H1 (cell line): ENCODE measurements at regions not wholly inside any gene's neighbourhood (a gene's known extent, or its start where the extent isn't known, plus 50 kb on each side); places are given as distances from the start of the nearest gene placed in this dataset.

ENCODE experiments used
- CTCF ChIA-PET: fragments of 300-600 bp; sonication (Branson Sonifier 250); formaldehyde crosslinking; loops from one replicate; lab custom pipeline; 2021; ENCODE audit not compliant: partially characterized antibody; lab: Charles Lee
- POLR2A ChIA-PET: fragments of 300-600 bp; sonication (Branson Sonifier 250); formaldehyde crosslinking; loops from one replicate; lab custom pipeline; 2021; ENCODE audit warnings: inconsistent platforms; ENCODE audit not compliant: partially characterized antibody; lab: Charles Lee
- DNase-seq, 2 experiments: peaks; one replicate each; pipeline versions ENCODE4 v3.0.0 to v3.0.0-alpha.2; 2010 to 2022; ENCODE audit warnings: low spot score in 2 of 2, low read depth in 1 of 2, mixed read lengths in 1 of 2
- FAIRE-seq: peaks from 2 replicates; lab custom pipeline; 2011; peaks lifted over from hg19 to GRCh38; lab: Jason Lieb, UNC
- H2AFZ ChIP-seq: 2 replicates; pipeline ENCODE4 v1.8.1; 2012; ENCODE audit warnings: low read length, inconsistent platforms
- H2AK5ac ChIP-seq: 2 replicates; pipeline ENCODE4 v1.6.1; 2013; ENCODE audit warnings: low read depth, low read length
- H2BK120ac ChIP-seq: replicated peaks from 2 replicates; pipeline ENCODE3; 2013; ENCODE audit warnings: low read depth, low read length, inconsistent platforms
- H2BK12ac ChIP-seq: 2 replicates; pipeline ENCODE4 v1.6.1; 2013; ENCODE audit warnings: low read depth, low read length
- H2BK15ac ChIP-seq: 2 replicates; pipeline ENCODE4 v1.6.1; 2013; ENCODE audit warnings: low read length
- H2BK20ac ChIP-seq: 2 replicates; pipeline ENCODE4 v1.6.1; 2013; ENCODE audit warnings: low read length
- H2BK5ac ChIP-seq: 2 replicates; pipeline ENCODE4 v1.6.1; 2013; ENCODE audit warnings: low read depth, low read length
- H3K14ac ChIP-seq: 2 replicates; pipeline ENCODE4 v1.6.1; 2013; ENCODE audit warnings: inconsistent platforms; ENCODE audit not compliant: insufficient read length
- H3K18ac ChIP-seq: 2 replicates; pipeline ENCODE4 v1.6.1; 2013; ENCODE audit warnings: low read length; ENCODE audit errors: extremely low read depth
- H3K23ac ChIP-seq: 2 replicates; pipeline ENCODE4 v1.6.1; 2013; ENCODE audit warnings: inconsistent platforms; ENCODE audit not compliant: insufficient read length
- H3K23me2 ChIP-seq: 2 replicates; pipeline ENCODE4 v1.6.1; 2013; ENCODE audit warnings: low read depth, low read length
- H3K27ac ChIP-seq: 2 replicates; pipeline ENCODE4 v1.6.1; 2011; ENCODE audit warnings: low read depth, low read length, inconsistent platforms
- H3K27me3 ChIP-seq, 4 experiments: replicated peaks in 1 of 4; 1 replicate in 1 of 4; 2 replicates in 3 of 4; pipeline versions ENCODE4 v1.6.1 to v1.8.1; 2011 to 2013; ENCODE audit warnings: low read length in 3 of 4, mild to moderate bottlenecking in 3 of 4, inconsistent platforms in 2 of 4, mixed read lengths in 2 of 4, moderate library complexity in 1 of 4; ENCODE audit not compliant: control insufficient read depth in 3 of 4, insufficient read depth in 3 of 4; ENCODE audit errors: extremely low read depth in 1 of 4
- H3K36me3 ChIP-seq, 4 experiments: 2 replicates each; pipeline versions ENCODE4 v1.6.1 to v1.8.1; 2011 to 2013; ENCODE audit warnings: mild to moderate bottlenecking in 4 of 4, low read length in 3 of 4, moderate library complexity in 2 of 4, control low read depth in 1 of 4, inconsistent platforms in 1 of 4; ENCODE audit not compliant: insufficient read depth in 4 of 4, control insufficient read depth in 2 of 4
- H3K4ac ChIP-seq: replicated peaks from 2 replicates; pipeline ENCODE3; 2013; ENCODE audit warnings: low read length, low read depth, mixed read lengths, inconsistent platforms; ENCODE audit not compliant: insufficient read length
- H3K4me1 ChIP-seq, 4 experiments: replicated peaks in 1 of 4; 1 replicate in 1 of 4; 2 replicates in 3 of 4; pipeline versions ENCODE4 v1.6.1 to v1.8.1; 2011 to 2013; ENCODE audit warnings: low read length in 3 of 4, inconsistent platforms in 2 of 4, mixed read lengths in 1 of 4; ENCODE audit not compliant: insufficient read depth in 4 of 4, control insufficient read depth in 3 of 4
- H3K4me2 ChIP-seq, 2 experiments: 2 replicates each; pipeline versions ENCODE4 v1.6.1 to v1.8.1; 2011 to 2013; ENCODE audit warnings: low read depth in 2 of 2, low read length in 2 of 2, control low read depth in 1 of 2, inconsistent platforms in 1 of 2, mild to moderate bottlenecking in 1 of 2; ENCODE audit not compliant: insufficient read depth in 1 of 2
- H3K4me3 ChIP-seq, 4 experiments: fragments of 200-600, 300-600 bp in 1 of 4; sonication (generic), shearing (Covaris generic), sonication (Bioruptor Twin) in 1 of 4; 2 replicates each; pipeline versions ENCODE4 v1.5.1 to v1.8.1; 2011 to 2016; ENCODE audit warnings: low read length in 4 of 4, low read depth in 3 of 4, control low read depth in 2 of 4, inconsistent platforms in 2 of 4, mild to moderate bottlenecking in 2 of 4, mixed read lengths in 1 of 4, moderate library complexity in 1 of 4; ENCODE audit not compliant: insufficient read depth in 2 of 4; ENCODE audit errors: extremely low read depth in 1 of 4
- H3K56ac ChIP-seq: replicated peaks from 2 replicates; pipeline ENCODE3; 2013; ENCODE audit warnings: low read depth, mild to moderate bottlenecking, mixed read lengths, low read length, inconsistent platforms; ENCODE audit not compliant: insufficient read length
- H3K79me1 ChIP-seq: 2 replicates; pipeline ENCODE4 v1.6.1; 2013; ENCODE audit warnings: low read depth, low read length, control low read depth
- H3K79me2 ChIP-seq, 2 experiments: 2 replicates each; pipeline versions ENCODE4 v1.6.1 to v1.8.1; 2012 to 2013; ENCODE audit warnings: low read length in 2 of 2, mild to moderate bottlenecking in 2 of 2, inconsistent platforms in 1 of 2; ENCODE audit not compliant: insufficient read depth in 2 of 2, control insufficient read depth in 1 of 2
- H3K9ac ChIP-seq, 4 experiments: replicated peaks in 1 of 4; 1 replicate in 1 of 4; 2 replicates in 3 of 4; pipeline versions ENCODE4 v1.6.1 to v1.8.1; 2011 to 2013; ENCODE audit warnings: low read depth in 3 of 4, low read length in 3 of 4, control low read depth in 2 of 4, mild to moderate bottlenecking in 2 of 4, moderate library complexity in 2 of 4, inconsistent platforms in 1 of 4; ENCODE audit errors: extremely low read depth in 1 of 4
- H3K9me3 ChIP-seq, 2 experiments: 2 replicates each; pipeline versions ENCODE4 v1.6.1 to v1.8.1; 2012 to 2013; ENCODE audit warnings: mild to moderate bottlenecking in 2 of 2, moderate library complexity in 2 of 2, control low read depth in 1 of 2, inconsistent platforms in 1 of 2, low read depth in 1 of 2, low read length in 1 of 2, mixed read lengths in 1 of 2; ENCODE audit not compliant: insufficient read depth in 2 of 2
- H4K20me1 ChIP-seq, 2 experiments: replicated peaks in 1 of 2; 2 replicates each; pipeline versions ENCODE3 to v1.8.1; 2011 to 2013; ENCODE audit warnings: inconsistent platforms in 2 of 2, low read length in 2 of 2, mild to moderate bottlenecking in 1 of 2; ENCODE audit not compliant: insufficient read depth in 2 of 2, control insufficient read depth in 1 of 2
- H4K5ac ChIP-seq: 2 replicates; pipeline ENCODE4 v1.6.1; 2013; ENCODE audit warnings: low read length, low read depth, mixed read lengths, inconsistent platforms; ENCODE audit not compliant: insufficient read length
- H4K8ac ChIP-seq: 2 replicates; pipeline ENCODE4 v1.8.0; 2013; ENCODE audit warnings: mild to moderate bottlenecking, moderate library complexity, low read length, inconsistent platforms; ENCODE audit not compliant: insufficient read depth; ENCODE audit errors: extremely low read depth
- H4K91ac ChIP-seq: replicated peaks from 2 replicates; pipeline ENCODE3; 2013; ENCODE audit warnings: low read length, mixed read lengths, inconsistent platforms; ENCODE audit not compliant: insufficient read length
- BRCA1 ChIP-seq: IDR thresholded peaks from 2 replicates; pipeline ENCODE4 v1.6.1; 2012; ENCODE audit warnings: low read depth, low read length, improper control_type of control experiment
- EZH2 ChIP-seq: fragments of 200-600 bp; sonication (generic); IDR thresholded peaks from 2 replicates; pipeline ENCODE4 v1.7.1; 2012; ENCODE audit warnings: low read depth, mild to moderate bottlenecking, moderate library complexity, low read length, inconsistent platforms; ENCODE audit not compliant: severe bottlenecking
- FOSL1 ChIP-seq: IDR thresholded peaks from 2 replicates; pipeline ENCODE4 v1.6.1; 2011; ENCODE audit warnings: mild to moderate bottlenecking, low read depth, low read length, moderate library complexity; ENCODE audit not compliant: insufficient read depth
- KDM1A ChIP-seq: fragments of 200-600, 300-600 bp; sonication (generic); IDR thresholded peaks from 2 replicates; pipeline ENCODE4 v1.7.1; 2016; ENCODE audit warnings: mild to moderate bottlenecking, low read length, borderline replicate concordance
- MAFK ChIP-seq: IDR thresholded peaks from 2 replicates; pipeline ENCODE4 v1.6.1; 2012; ENCODE audit warnings: low read depth, mild to moderate bottlenecking, improper control_type of control experiment, low read length
- PHF8 ChIP-seq: fragments of 200-600 bp; sonication (generic); conservative IDR thresholded peaks from 2 replicates; pipeline ENCODE4 v1.7.1; 2012; ENCODE audit warnings: low read depth, mild to moderate bottlenecking, inconsistent platforms, low read length, moderate library complexity
- POLR2A ChIP-seq, 2 experiments: IDR thresholded peaks; 1 replicate in 1 of 2; 2 replicates in 1 of 2; pipeline ENCODE4 v1.6.1; 2011; ENCODE audit warnings: low read depth in 2 of 2, low read length in 2 of 2, mild to moderate bottlenecking in 2 of 2; ENCODE audit errors: control extremely low read depth in 1 of 2
- RBBP5 ChIP-seq: IDR thresholded peaks from 2 replicates; pipeline ENCODE4 v1.7.1; 2012; ENCODE audit warnings: low read depth, mild to moderate bottlenecking, inconsistent platforms, low read length, moderate library complexity, borderline replicate concordance
- SAP30 ChIP-seq: fragments of 300-600 bp; sonication (generic); IDR thresholded peaks from 2 replicates; pipeline ENCODE4 v1.7.1; 2012; ENCODE audit warnings: low read length, moderate library complexity, mild to moderate bottlenecking, inconsistent platforms; ENCODE audit not compliant: insufficient read depth, insufficient replicate concordance
- YY1 ChIP-seq: IDR thresholded peaks from 2 replicates; pipeline ENCODE4 v1.6.1; 2011; ENCODE audit warnings: low read depth, mild to moderate bottlenecking, low read length
- WGBS, 2 experiments: shearing (Covaris generic) in 1 of 2; methylation state at CpG; one replicate each; pipeline versions ENCODE4 v1.1.6 to v1.1.7; 2013 to 2015; ENCODE audit warnings: low lambda C conversion rate in 2 of 2, mixed read lengths in 2 of 2, inconsistent platforms in 1 of 2, low coverage in 1 of 2, missing lambda C conversion rate in 1 of 2; ENCODE audit not compliant: insufficient replicate concordance in 2 of 2, insufficient coverage in 1 of 2, insufficient read length in 1 of 2; ENCODE audit errors: extremely low coverage in 1 of 2, missing lambda C conversion rate in 1 of 2; 5-methylcytosine and 5-hydroxymethylcytosine counted together
- TF ChIP-seq, protein P1 (sequence below), 3 experiments: IDR thresholded peaks; 1 replicate in 2 of 3; 2 replicates in 1 of 3; pipeline versions ENCODE4 v1.5.1 to v1.6.1; 2011; ENCODE audit warnings: low read length in 3 of 3, mild to moderate bottlenecking in 3 of 3, inconsistent platforms in 2 of 3, low read depth in 1 of 3, moderate library complexity in 1 of 3; ENCODE audit not compliant: insufficient read depth in 1 of 3; ENCODE audit errors: control extremely low read depth in 1 of 3

DNA sequence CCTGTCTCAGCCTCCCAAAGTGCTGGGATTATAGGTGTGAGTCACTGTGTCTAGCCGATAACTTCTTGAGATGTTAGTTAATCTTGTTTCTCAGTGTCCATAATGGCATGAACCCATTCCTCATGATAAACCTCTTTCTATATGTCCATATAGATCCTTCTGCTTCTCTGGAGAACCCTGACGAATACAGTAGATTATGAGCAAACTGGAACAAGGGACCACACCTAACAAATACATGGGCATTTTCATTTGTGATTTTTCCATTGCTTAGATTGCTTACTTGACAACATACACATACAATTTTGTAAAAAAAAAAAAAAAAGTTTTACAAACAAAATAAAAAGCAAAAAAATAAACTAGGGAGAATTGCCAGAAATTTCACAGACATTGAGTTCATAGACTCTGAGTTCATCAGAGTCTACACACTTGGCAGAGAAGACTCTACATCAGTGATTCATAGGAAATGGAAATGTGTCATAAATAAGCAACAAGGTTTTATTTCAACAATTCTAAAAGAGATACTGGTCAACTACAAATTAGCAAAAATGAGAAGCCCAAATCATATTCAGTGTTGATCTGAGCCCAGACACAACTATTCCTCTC lies 96.7 kb downstream of the GALR1 start:
- H3K79me1 ChIP-seq, result no peaks in the 10 kb centered on the region
- no peak overlapping the region for H2BK20ac ChIP-seq
- no peaks in the 10 kb centered on the region; a peak in 1 of 7 replicates for H3K4me1 ChIP-seq
- H4K91ac ChIP-seq, result no peak overlapping the region
- no peak overlapping the region for H3K23ac ChIP-seq
- H3K36me3 ChIP-seq, result no peaks in the 10 kb centered on the region
- no peak overlapping the region for H2AFZ ChIP-seq
- no peak overlapping the region for H3K4ac ChIP-seq
- H4K20me1 ChIP-seq, result no peaks in the 10 kb centered on the region
- no peak overlapping the region for H3K4me3 ChIP-seq
- no peak overlapping the region for H2BK120ac ChIP-seq
- CTCF ChIA-PET, result interaction anchor here (1.1 kb wide), 1 partner anchor 15 kb away, joined by 3 read pairs; no protein-coding TSS in a partner anchor
- POLR2A ChIA-PET, result no interaction called here
- H3K27ac ChIP-seq, result no peak overlapping the region
- no peak overlapping the region for H3K56ac ChIP-seq
- H2BK15ac ChIP-seq, result no peak overlapping the region
- FAIRE-seq (no peak), DNase-seq (no peak)
- H3K27me3 ChIP-seq, result no peaks in the 10 kb centered on the region
- WGBS, 2 experiments, result 94% methylated on average over 2 of the region's 2 CpGs; no CpG with 5 or more reads in 1 of the 2 experiments
- no peak overlapping the region for H4K8ac ChIP-seq
- H2AK5ac ChIP-seq, result no peak overlapping the region
- H3K9ac ChIP-seq, result no peak overlapping the region
- H4K5ac ChIP-seq, result no peak overlapping the region
- no peak overlapping the region for H2BK12ac ChIP-seq
- H3K23me2 ChIP-seq, result no peaks in the 10 kb centered on the region
- H2BK5ac ChIP-seq, result no peak overlapping the region
- no peaks in the 10 kb centered on the region for H3K9me3 ChIP-seq
- no peak overlapping the region for H3K14ac ChIP-seq
- H3K4me2 ChIP-seq, result no peak overlapping the region
- no peak overlapping the region for H3K18ac ChIP-seq
- H3K79me2 ChIP-seq, result no peaks in the 10 kb centered on the region
- TF ChIP-seq MAFK (no peak), YY1 (no peak), RBBP5 (no peak), EZH2 (no peak), BRCA1 (no peak), FOSL1 (no peak), SAP30 (no peak), KDM1A (no peak), PHF8 (no peak), POLR2A (IDR thresholded peaks at IDR 0.05; ENCODE audit: control extremely low read depth in 1 of 2, low read depth in 2 of 2, low read length in 2 of 2) (no peak)
- TF ChIP-seq, protein P1, sequence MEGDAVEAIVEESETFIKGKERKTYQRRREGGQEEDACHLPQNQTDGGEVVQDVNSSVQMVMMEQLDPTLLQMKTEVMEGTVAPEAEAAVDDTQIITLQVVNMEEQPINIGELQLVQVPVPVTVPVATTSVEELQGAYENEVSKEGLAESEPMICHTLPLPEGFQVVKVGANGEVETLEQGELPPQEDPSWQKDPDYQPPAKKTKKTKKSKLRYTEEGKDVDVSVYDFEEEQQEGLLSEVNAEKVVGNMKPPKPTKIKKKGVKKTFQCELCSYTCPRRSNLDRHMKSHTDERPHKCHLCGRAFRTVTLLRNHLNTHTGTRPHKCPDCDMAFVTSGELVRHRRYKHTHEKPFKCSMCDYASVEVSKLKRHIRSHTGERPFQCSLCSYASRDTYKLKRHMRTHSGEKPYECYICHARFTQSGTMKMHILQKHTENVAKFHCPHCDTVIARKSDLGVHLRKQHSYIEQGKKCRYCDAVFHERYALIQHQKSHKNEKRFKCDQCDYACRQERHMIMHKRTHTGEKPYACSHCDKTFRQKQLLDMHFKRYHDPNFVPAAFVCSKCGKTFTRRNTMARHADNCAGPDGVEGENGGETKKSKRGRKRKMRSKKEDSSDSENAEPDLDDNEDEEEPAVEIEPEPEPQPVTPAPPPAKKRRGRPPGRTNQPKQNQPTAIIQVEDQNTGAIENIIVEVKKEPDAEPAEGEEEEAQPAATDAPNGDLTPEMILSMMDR (IDR thresholded peaks at IDR 0.05; ENCODE audit: control extremely low read depth in 1 of 3, insufficient read depth in 1 of 3, low read depth in 1 of 3, low read length in 3 of 3), result no peak
